ENCODE measurements at regions not wholly inside any gene's neighbourhood (a gene's known extent, or its start where the extent isn't known, plus 50 kb on each side); places are given as distances from the start of the nearest gene placed in this dataset.

GRCh38 chr11:79860336-79860735, 419.5 kb upstream of the TENM4 start:
- H3K4me1 ChIP-seq = no peaks in the 10 kb centered on the region
- no peak overlapping the region for H3K27ac ChIP-seq
- no peaks in the 10 kb centered on the region for H3K27me3 ChIP-seq
- no peaks in the 10 kb centered on the region for H3K36me3 ChIP-seq (ENCODE audit: low read depth, missing control alignments)
- H3K9me3 ChIP-seq = no peaks in the 10 kb centered on the region
- no peak for DNase-seq
- 68 to 72% methylated on average over 3 of the region's 3 CpGs for WGBS, 2 donors
- intact Hi-C loops (cut with DNase I; ENCODE audit: low total_unique reads) = no loop called here
- TF ChIP-seq POLR2A (IDR thresholded peaks at IDR 0.05) (no peak), CTCF (IDR thresholded peaks at IDR 0.05) (no peak)
- no peak overlapping the region for H3K4me3 ChIP-seq

DNA sequence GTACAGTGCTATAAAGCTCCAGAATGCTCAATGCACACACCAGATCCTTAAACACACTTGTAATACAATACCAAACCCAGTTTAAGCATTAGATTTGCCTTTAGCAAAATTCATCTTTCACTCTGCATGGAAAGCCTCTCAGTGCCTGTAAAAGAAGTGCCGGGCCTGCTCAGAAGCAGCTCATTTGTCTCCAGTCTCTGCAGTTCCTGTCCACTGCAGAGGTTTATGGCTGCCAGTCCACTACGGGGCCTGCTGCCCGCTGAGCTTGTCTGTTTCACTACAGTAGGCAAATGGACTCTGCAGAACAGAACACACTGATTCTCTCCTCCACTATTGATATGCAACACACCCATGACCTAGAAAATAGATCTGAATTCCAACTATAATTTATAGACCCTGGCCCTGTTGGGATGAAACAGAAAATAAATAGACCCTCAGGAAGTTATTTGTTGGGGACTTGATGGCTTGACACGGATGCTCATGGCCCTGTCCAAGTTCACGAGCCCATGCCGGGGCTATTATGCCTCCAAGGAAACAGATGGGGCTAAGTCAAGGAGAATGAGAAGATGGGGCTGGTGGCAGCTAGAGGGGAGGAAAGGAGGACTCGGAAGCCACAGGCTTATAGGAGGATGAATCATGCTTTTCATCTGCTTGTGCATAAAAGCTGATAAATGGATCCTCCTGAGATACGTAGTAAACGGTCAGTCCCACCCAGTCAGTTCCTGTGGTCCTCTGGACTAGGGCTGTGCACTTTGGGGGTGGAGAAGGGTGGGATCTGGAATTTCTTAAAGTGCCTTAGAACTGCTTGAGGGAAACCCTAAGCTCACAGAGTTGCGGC, 416.8 kb upstream of the TENM4 start:
- TF ChIP-seq POLR2A (IDR thresholded peaks at IDR 0.05) (no peak), CTCF (IDR thresholded peaks at IDR 0.05) (no peak)
- 87 to 88% methylated on average over 10 of the region's 10 CpGs for WGBS, 2 donors
- Histone ChIP-seq H3K36me3 (ENCODE audit: low read depth, missing control alignments) (no peaks in the 10 kb centered on the region), H3K27ac (no peak overlapping the region), H3K4me1 (peaks cover under 1% of the 10 kb centered on the region), H3K27me3 (no peaks in the 10 kb centered on the region), H3K4me3 (no peak overlapping the region), H3K9me3 (no peaks in the 10 kb centered on the region)
- DNase-seq = no peak
- intact Hi-C loops (cut with DNase I; ENCODE audit: low total_unique reads) = no loop called here

GRCh38 chr11:79852176-79852575, 411.3 kb upstream of the TENM4 start:
- TF ChIP-seq CTCF (IDR thresholded peaks at IDR 0.05) (no peak), POLR2A (IDR thresholded peaks at IDR 0.05) (no peak)
- Histone ChIP-seq H3K27ac (no peak overlapping the region), H3K36me3 (ENCODE audit: low read depth, missing control alignments) (no peaks in the 10 kb centered on the region), H3K9me3 (no peaks in the 10 kb centered on the region), H3K4me3 (no peak overlapping the region), H3K27me3 (no peaks in the 10 kb centered on the region), H3K4me1 (peaks cover 4% of the 10 kb centered on the region)
- no peak for DNase-seq
- intact Hi-C loops (cut with DNase I; ENCODE audit: low total_unique reads) = no loop called here

- WGBS, 2 donors = 60 to 63% methylated on average over 3 of the region's 3 CpGs
Observed at GRCh38 chr11:79845002-79845709, 404.3 kb upstream of the TENM4 start.

More at GRCh38 chr11:79845002-79845709, 404.3 kb upstream of the TENM4 start:
- Histone ChIP-seq H3K27me3 (no peaks in the 10 kb centered on the region), H3K9me3 (no peaks in the 10 kb centered on the region), H3K4me3 (no peak overlapping the region), H3K27ac (no peak overlapping the region), H3K36me3 (ENCODE audit: low read depth, missing control alignments) (no peaks in the 10 kb centered on the region), H3K4me1 (no peaks in the 10 kb centered on the region)
- no peak for DNase-seq
- no peak for TF ChIP-seq CTCF (IDR thresholded peaks at IDR 0.05)
- TF ChIP-seq POLR2A (IDR thresholded peaks at IDR 0.05) = no peak
- intact Hi-C loops (cut with DNase I; ENCODE audit: low total_unique reads) = no loop called here
